Stimulated activated CD4-positive, alpha-beta T cell treated with anti-CD3 and anti-CD28 coated beads, Interleukin-4, amount 100 ng/mL, for 24 hours (primary cell): ENCODE measurements at regions not wholly inside any gene's neighbourhood (a gene's known extent, or its start where the extent isn't known, plus 50 kb on each side); places are given as distances from the start of the nearest gene placed in this dataset.

Experiments
- DNase-seq: peaks from one replicate; pipeline ENCODE4 v3.0.0-alpha.2; 2020

GRCh38 chr3:30122359-30122758, 484.0 kb upstream of the TGFBR2 start:
- DNase-seq = no peak

GRCh38 chr3:30123224-30123623, 483.2 kb upstream of the TGFBR2 start:
- DNase-seq = no peak

- DNase-seq = no peak
These were observed 482.6 kb upstream of the TGFBR2 start for GRCh38 chr3:30123755-30124154.

GRCh38 chr3:30124435-30125370, 481.7 kb upstream of the TGFBR2 start:
- DNase-seq = no peak

GRCh38 chr3:30129765-30130164, 476.6 kb upstream of the TGFBR2 start:
- DNase-seq = no peak

GRCh38 chr3:30130391-30130790, 476.0 kb upstream of the TGFBR2 start:
- no peak for DNase-seq

- no peak for DNase-seq
These were observed 475.2 kb upstream of the TGFBR2 start for GRCh38 chr3:30131191-30131590.

- no peak for DNase-seq
These were observed 471.2 kb upstream of the TGFBR2 start for GRCh38 chr3:30135190-30135589.

GRCh38 chr3:30139283-30139682, 467.1 kb upstream of the TGFBR2 start:
- DNase-seq = no peak

GRCh38 chr3:30140356-30141075, 465.9 kb upstream of the TGFBR2 start:
- DNase-seq = no peak

- no peak for DNase-seq
These were observed 465.2 kb upstream of the TGFBR2 start for GRCh38 chr3:30141178-30141581.

GRCh38 chr3:30141927-30142326, 464.5 kb upstream of the TGFBR2 start:
- no peak for DNase-seq

GRCh38 chr3:30142946-30143345, 463.5 kb upstream of the TGFBR2 start:
- DNase-seq = no peak

GRCh38 chr3:30145281-30145680, 461.1 kb upstream of the TGFBR2 start:
- DNase-seq = no peak

- DNase-seq = no peak
These were observed 459.4 kb upstream of the TGFBR2 start for GRCh38 chr3:30146978-30147377.

GRCh38 chr3:30154853-30155252, 451.5 kb upstream of the TGFBR2 start:
- DNase-seq = no peak

GRCh38 chr3:30155755-30156154, 450.6 kb upstream of the TGFBR2 start:
- DNase-seq = no peak

- DNase-seq = no peak
These were observed 449.6 kb upstream of the TGFBR2 start for GRCh38 chr3:30156586-30157498.

GRCh38 chr3:30161375-30161774, 445.0 kb upstream of the TGFBR2 start:
- no peak for DNase-seq

GRCh38 chr3:30162579-30162978, 443.8 kb upstream of the TGFBR2 start:
- no peak for DNase-seq

- no peak for DNase-seq
These were observed 439.9 kb upstream of the TGFBR2 start for GRCh38 chr3:30166535-30166934.

- DNase-seq = no peak
These were observed 438.8 kb upstream of the TGFBR2 start for GRCh38 chr3:30167541-30168011.

GRCh38 chr3:30169487-30169886, 436.9 kb upstream of the TGFBR2 start:
- no peak for DNase-seq
